H1 (cell line): ENCODE measurements at regions not wholly inside any gene's neighbourhood (a gene's known extent, or its start where the extent isn't known, plus 50 kb on each side); places are given as distances from the start of the nearest gene placed in this dataset.

ENCODE experiments used
- EGR1 ChIP-seq: IDR thresholded peaks from 2 replicates; pipeline ENCODE4 v1.6.1; 2011; ENCODE audit warnings: low read depth, low read length, borderline replicate concordance
- TF ChIP-seq, protein P1 (sequence below), 3 experiments: IDR thresholded peaks; 1 replicate in 2 of 3; 2 replicates in 1 of 3; pipeline versions ENCODE4 v1.5.1 to v1.6.1; 2011; ENCODE audit warnings: low read length in 3 of 3, mild to moderate bottlenecking in 3 of 3, inconsistent platforms in 2 of 3, low read depth in 1 of 3, moderate library complexity in 1 of 3; ENCODE audit not compliant: insufficient read depth in 1 of 3; ENCODE audit errors: control extremely low read depth in 1 of 3

DNA sequence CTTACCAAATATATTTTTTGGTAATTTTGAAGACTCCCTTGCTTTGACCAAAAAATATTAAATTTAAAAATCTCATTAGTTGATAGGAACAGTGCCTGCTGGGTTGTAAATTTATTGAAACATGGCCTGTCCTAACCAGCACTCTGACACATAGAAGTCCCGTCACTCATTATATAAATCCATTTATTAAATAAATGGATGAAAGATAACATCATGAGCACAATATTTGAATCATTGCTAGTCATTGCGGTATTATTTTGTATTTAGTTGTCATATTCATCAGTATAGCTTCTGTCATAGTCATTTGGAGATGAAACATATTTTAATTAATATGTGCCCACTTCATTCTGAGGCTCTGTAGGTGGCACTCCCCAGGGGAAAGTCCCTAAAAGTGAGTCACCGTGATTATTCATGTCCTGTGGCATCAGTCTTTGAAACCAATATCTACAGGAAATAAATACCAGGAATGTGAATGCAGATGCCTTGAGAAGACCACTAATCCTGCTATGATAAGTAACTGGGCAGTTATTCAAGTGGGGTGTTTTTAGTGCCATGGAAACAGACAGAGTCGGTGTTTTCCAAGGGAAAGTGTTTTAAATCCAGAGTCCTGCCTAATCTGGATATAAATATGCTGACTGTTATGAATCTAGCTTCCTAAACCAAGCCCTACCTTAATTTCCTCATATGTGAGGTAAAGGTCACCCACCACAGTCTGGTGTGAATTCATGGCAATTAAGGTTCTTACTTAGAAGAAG, 302.0 kb downstream of the DUSP10 start:
- no peak for TF ChIP-seq EGR1
- TF ChIP-seq, protein P1, sequence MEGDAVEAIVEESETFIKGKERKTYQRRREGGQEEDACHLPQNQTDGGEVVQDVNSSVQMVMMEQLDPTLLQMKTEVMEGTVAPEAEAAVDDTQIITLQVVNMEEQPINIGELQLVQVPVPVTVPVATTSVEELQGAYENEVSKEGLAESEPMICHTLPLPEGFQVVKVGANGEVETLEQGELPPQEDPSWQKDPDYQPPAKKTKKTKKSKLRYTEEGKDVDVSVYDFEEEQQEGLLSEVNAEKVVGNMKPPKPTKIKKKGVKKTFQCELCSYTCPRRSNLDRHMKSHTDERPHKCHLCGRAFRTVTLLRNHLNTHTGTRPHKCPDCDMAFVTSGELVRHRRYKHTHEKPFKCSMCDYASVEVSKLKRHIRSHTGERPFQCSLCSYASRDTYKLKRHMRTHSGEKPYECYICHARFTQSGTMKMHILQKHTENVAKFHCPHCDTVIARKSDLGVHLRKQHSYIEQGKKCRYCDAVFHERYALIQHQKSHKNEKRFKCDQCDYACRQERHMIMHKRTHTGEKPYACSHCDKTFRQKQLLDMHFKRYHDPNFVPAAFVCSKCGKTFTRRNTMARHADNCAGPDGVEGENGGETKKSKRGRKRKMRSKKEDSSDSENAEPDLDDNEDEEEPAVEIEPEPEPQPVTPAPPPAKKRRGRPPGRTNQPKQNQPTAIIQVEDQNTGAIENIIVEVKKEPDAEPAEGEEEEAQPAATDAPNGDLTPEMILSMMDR (IDR thresholded peaks at IDR 0.05; ENCODE audit: control extremely low read depth in 1 of 3, insufficient read depth in 1 of 3, low read depth in 1 of 3, low read length in 3 of 3), result no peak
